Heart left ventricle (tissue), 16 donors: ENCODE measurements at regions not wholly inside any gene's neighbourhood (a gene's known extent, or its start where the extent isn't known, plus 50 kb on each side); places are given as distances from the start of the nearest gene placed in this dataset.

Experiments
- ATAC-seq, 4 donors: fragments of 200-7000 bp; cut with Tn5 transposase; one replicate each; pipeline ENCODE4 v1.9.1; 2020 to 2022; ENCODE audit warnings: moderate library complexity in 4 of 4, mild to moderate bottlenecking in 3 of 4, moderate number of reproducible peaks in 1 of 4
- DNase-seq, 5 donors: peaks; one replicate each; pipeline ENCODE4 v3.0.0-alpha.2; 2020
- H3K27ac ChIP-seq, 12 donors: fragments of 200-600 bp; sonication (generic) in 4 of 12; one replicate each; pipeline versions ENCODE4 v1.5.0 to v1.8.0; 2016 to 2022; ENCODE audit warnings: mild to moderate bottlenecking in 2 of 12
- H3K27me3 ChIP-seq, 9 donors: fragments of 200-600 bp; sonication (generic) in 2 of 9; one replicate each; pipeline versions ENCODE4 v1.5.1 to v1.8.0; 2016 to 2022; ENCODE audit warnings: mild to moderate bottlenecking in 3 of 9
- H3K36me3 ChIP-seq, 9 donors: fragments of 200-600 bp; sonication (generic) in 2 of 9; one replicate each; pipeline versions ENCODE4 v1.5.0 to v1.8.0; 2018 to 2022; ENCODE audit warnings: mild to moderate bottlenecking in 2 of 9
- H3K4me1 ChIP-seq, 12 donors: fragments of 200-600 bp; sonication (generic) in 4 of 12; one replicate each; pipeline versions ENCODE4 v1.5.0 to v1.8.0; 2016 to 2022; ENCODE audit warnings: mild to moderate bottlenecking in 3 of 12
- H3K4me3 ChIP-seq, 12 donors: fragments of 200-600 bp; sonication (generic) in 4 of 12; one replicate each; pipeline versions ENCODE4 v1.5.0 to v1.8.0; 2017 to 2022; ENCODE audit warnings: mild to moderate bottlenecking in 9 of 12, moderate library complexity in 4 of 12
- H3K9me3 ChIP-seq, 12 donors: fragments of 200-600 bp; sonication (generic) in 4 of 12; one replicate each; pipeline versions ENCODE4 v1.5.0 to v1.8.0; 2016 to 2022; ENCODE audit warnings: mild to moderate bottlenecking in 1 of 12
- POLR2A ChIP-seq, 2 donors: fragments of 450-650 bp; IDR thresholded peaks; one replicate each; pipeline ENCODE4 v1.6.1; 2017; ENCODE audit warnings: antibody characterized with exemption in 2 of 2, mild to moderate bottlenecking in 2 of 2, moderate library complexity in 2 of 2
- WGBS, 4 donors: extraction: QIAGEN DNeasy Blood & Tissue Kit in 2 of 4; methylation state at CpG; one replicate each; pipeline versions ENCODE4 v1.1.5 to v1.1.7; 2013 to 2018; 5-methylcytosine and 5-hydroxymethylcytosine counted together
- intact Hi-C, 10 donors: fragments of 100-400 bp; cut with DNase I; formaldehyde crosslinking; loops; one replicate each; pipeline versions ENCODE4 v1.11.1 to v1.14.2; 2022
- TF ChIP-seq, protein P1 (sequence below), 12 donors: fragments of 200-600 bp; sonication (generic) in 4 of 12; IDR thresholded peaks; one replicate each; pipeline versions ENCODE4 v1.5.0 to v1.8.0; 2018 to 2022; ENCODE audit warnings: antibody characterized with exemption in 12 of 12, mild to moderate bottlenecking in 5 of 12
- donor health status: ischemic (EF 13 %, LVEDD 7.1; RV severe dilation, severe dysfunction).
- donor health status: healthy with polysubstance abuse.
- donor health status: DM: no; HTN: yes; CAD: no.
- donor health status: DM: no; HTN: no; CAD: no.
- donor health status: ischemic (EF 25% LVEDD 6.9; RV normal size, moderate dysfunction).
- donor health status: ischemic (EF 25% LVEDD 5.7; RV mildly dilated, moderate dysfunction).
- donor health status: healthy.
- donor health status: DM: yes; HTN: yes; CAD: no.
- donor health status: ischemic (EF 35%, LVEDD 5.7; RV mildly dilated, moderate dysfunction).
- donor health status: nonischemic (EF 11% LVEDD 7.7; RV severe dilation, severe dysfunction).
- donor health status: DM: yes; HTN: yes; CAD: no.
- donor health status: PGD.
- donor health status: ischemic (EF 29% LVEDD 5.4; RV normal size, mild dysfunction).
- donor health status: nonischemic (EF 23%, LVEDD 6.1; RV moderate dilation, normal function).

DNA sequence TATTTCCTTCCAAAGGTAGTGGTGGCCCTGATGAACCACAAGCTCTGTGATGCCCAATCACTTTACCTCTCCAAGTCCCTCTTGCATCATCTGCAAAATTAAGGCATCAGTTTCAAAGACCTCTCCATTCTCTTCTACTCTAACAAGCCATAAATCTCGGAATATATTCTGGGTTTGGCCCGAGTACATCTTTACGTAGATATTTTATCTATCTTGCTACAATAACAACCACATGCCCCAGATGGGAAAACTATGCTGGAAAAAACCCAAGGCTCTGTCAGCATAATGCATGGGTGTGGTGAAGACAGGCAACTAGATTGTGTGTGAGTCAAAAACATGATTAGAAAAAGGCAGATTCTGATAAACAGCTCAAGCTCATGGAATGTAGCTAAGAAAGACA is 228.2 kb upstream of the BLID start:
- Histone ChIP-seq H3K27ac (peak overlapping the region in 2 of 12 donors; percentile 3 to 31), H3K27me3 (no peaks in the 10 kb centered on the region), H3K36me3 (no peaks in the 10 kb centered on the region), H3K4me1 (peaks cover 0 to 45% (median 8%) of the 10 kb centered on the region in 12 donors), H3K4me3 (no peak overlapping the region), H3K9me3 (no peaks in the 10 kb centered on the region)
- WGBS, 4 donors: 5 to 14% (median 10%) methylated on average over 3 of the region's 3 CpGs
- TF ChIP-seq, protein P1, sequence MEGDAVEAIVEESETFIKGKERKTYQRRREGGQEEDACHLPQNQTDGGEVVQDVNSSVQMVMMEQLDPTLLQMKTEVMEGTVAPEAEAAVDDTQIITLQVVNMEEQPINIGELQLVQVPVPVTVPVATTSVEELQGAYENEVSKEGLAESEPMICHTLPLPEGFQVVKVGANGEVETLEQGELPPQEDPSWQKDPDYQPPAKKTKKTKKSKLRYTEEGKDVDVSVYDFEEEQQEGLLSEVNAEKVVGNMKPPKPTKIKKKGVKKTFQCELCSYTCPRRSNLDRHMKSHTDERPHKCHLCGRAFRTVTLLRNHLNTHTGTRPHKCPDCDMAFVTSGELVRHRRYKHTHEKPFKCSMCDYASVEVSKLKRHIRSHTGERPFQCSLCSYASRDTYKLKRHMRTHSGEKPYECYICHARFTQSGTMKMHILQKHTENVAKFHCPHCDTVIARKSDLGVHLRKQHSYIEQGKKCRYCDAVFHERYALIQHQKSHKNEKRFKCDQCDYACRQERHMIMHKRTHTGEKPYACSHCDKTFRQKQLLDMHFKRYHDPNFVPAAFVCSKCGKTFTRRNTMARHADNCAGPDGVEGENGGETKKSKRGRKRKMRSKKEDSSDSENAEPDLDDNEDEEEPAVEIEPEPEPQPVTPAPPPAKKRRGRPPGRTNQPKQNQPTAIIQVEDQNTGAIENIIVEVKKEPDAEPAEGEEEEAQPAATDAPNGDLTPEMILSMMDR (IDR thresholded peaks at IDR 0.05): no peak
- TF ChIP-seq POLR2A (IDR thresholded peaks at IDR 0.05): no peak
- ATAC-seq: peak in 1 of 4 donors; percentile 33
- no peak for DNase-seq
- intact Hi-C loops: no loop called here

DNA sequence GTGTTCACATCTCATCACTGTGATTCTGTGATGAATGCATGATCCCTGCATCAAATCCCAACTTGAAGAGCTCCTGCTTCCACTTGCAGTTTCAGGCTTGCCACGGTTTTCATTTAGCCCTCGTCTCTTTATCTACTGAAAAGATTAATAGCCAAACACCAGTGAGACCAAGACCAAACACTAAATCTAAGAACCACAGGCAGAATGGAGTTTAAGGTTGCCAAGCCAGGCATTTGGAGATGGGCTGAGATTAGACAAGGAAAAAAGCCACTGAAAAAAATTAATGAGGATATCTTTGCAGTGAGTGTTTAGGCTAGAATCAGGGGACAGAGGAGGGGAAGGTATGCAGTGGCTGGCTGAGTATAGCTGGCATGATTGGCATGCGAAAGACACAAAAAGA is 227.2 kb upstream of the BLID start:
- DNase-seq: no peak
- H3K27ac ChIP-seq: peak overlapping the region in 1 of 12 donors; percentile 22
- no peaks in the 10 kb centered on the region for H3K27me3 ChIP-seq
- no peaks in the 10 kb centered on the region for H3K9me3 ChIP-seq
- WGBS, 4 donors: 55 to 67% (median 60%) methylated on average over 3 of the region's 3 CpGs
- no peak for ATAC-seq
- H3K4me1 ChIP-seq: peaks cover 0 to 43% (median 8%) of the 10 kb centered on the region in 12 donors
- TF ChIP-seq, protein P1 (IDR thresholded peaks at IDR 0.05): no peak
- no peak for TF ChIP-seq POLR2A (IDR thresholded peaks at IDR 0.05)
- intact Hi-C loops: no loop called here
- no peak overlapping the region for H3K4me3 ChIP-seq
- no peaks in the 10 kb centered on the region for H3K36me3 ChIP-seq

DNA sequence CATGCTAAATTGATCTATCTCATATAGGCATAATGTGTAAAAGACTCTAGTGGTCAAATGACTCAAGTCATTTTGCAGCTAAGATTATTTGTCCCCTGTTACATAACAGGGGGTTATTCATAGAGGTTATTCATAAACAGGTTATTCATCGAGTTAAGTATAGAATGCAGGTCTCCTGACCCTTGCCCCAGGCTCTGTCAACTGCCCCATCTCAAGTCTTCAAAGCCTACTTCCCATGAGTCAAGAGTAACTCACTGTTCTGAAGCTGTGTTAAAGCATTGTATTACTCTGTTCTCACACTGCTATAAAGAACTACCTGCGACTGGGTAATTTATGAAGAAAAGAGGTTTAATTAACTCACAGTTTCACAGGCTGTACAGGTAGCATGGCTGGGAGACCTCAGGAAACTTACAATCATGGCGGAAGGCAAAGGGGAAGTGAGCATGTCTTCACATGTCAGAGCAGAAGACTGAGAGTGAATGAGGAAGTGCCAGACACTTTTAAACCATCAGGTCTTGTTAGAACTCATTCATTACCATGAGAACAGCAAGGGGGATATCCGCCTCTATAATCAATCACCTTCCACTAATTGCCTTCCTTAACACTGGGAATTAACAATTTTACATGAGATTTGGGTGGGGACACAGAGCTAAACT is 226.2 kb upstream of the BLID start:
- no peak for TF ChIP-seq POLR2A (IDR thresholded peaks at IDR 0.05)
- TF ChIP-seq, protein P1 (IDR thresholded peaks at IDR 0.05): no peak
- ATAC-seq: no peak
- Histone ChIP-seq H3K27ac (peak overlapping the region in 1 of 12 donors; percentile 11), H3K9me3 (no peaks in the 10 kb centered on the region), H3K4me1 (peaks cover 0 to 48% (median 8%) of the 10 kb centered on the region in 12 donors), H3K36me3 (no peaks in the 10 kb centered on the region), H3K4me3 (no peak overlapping the region), H3K27me3 (no peaks in the 10 kb centered on the region)
- DNase-seq: no peak
- intact Hi-C loops: no loop called here
- 82 to 85% (median 85%) methylated on average over 4 of the region's 4 CpGs for WGBS, 4 donors

DNA sequence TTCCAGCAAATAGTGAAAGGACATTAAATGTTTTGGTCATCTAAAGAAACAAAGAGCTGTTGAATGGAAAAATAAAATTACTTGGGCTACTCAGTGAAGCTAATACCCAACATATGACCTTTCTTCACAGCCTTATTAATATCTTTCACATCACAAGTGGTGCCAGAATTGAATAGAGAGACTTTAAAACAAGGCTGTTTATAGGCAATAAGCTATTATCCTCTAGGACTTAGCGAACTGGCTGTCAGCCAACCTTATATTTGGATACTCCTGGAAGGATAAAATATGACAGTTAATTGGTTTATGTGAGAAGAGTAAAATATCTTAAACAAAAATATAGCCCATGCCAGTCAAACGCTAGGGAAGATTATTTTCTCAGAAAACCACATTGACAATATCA is 225.5 kb upstream of the BLID start:
- no peaks in the 10 kb centered on the region for H3K27me3 ChIP-seq
- intact Hi-C loops: no loop called here
- WGBS, 4 donors: 67 to 80% (median 73%) methylated on average over 2 of the region's 2 CpGs
- ATAC-seq: no peak
- no peak for TF ChIP-seq POLR2A (IDR thresholded peaks at IDR 0.05)
- TF ChIP-seq, protein P1 (IDR thresholded peaks at IDR 0.05): no peak
- H3K4me3 ChIP-seq: no peak overlapping the region
- H3K27ac ChIP-seq: peak overlapping the region in 3 of 12 donors; percentile 6 to 40 (median 11)
- H3K9me3 ChIP-seq: no peaks in the 10 kb centered on the region
- no peak for DNase-seq
- no peaks in the 10 kb centered on the region for H3K36me3 ChIP-seq
- peaks cover 0 to 51% (median 8%) of the 10 kb centered on the region in 12 donors for H3K4me1 ChIP-seq
